Heart left ventricle (tissue), 13 donors: ENCODE measurements at regions not wholly inside any gene's neighbourhood (a gene's known extent, or its start where the extent isn't known, plus 50 kb on each side); places are given as distances from the start of the nearest gene placed in this dataset.

Experiments
- POLR2A ChIP-seq, 2 donors: fragments of 450-650 bp; IDR thresholded peaks; one replicate each; pipeline ENCODE4 v1.6.1; 2017; ENCODE audit warnings: antibody characterized with exemption in 2 of 2, mild to moderate bottlenecking in 2 of 2, moderate library complexity in 2 of 2
- TF ChIP-seq, protein P1 (sequence below), 12 donors: fragments of 200-600 bp; sonication (generic) in 4 of 12; IDR thresholded peaks; one replicate each; pipeline versions ENCODE4 v1.5.0 to v1.8.0; 2018 to 2022; ENCODE audit warnings: antibody characterized with exemption in 12 of 12, mild to moderate bottlenecking in 5 of 12
- donor health status: ischemic (EF 13 %, LVEDD 7.1; RV severe dilation, severe dysfunction).
- donor health status: DM: no; HTN: yes; CAD: no.
- donor health status: DM: no; HTN: no; CAD: no.
- donor health status: ischemic (EF 25% LVEDD 6.9; RV normal size, moderate dysfunction).
- donor health status: ischemic (EF 25% LVEDD 5.7; RV mildly dilated, moderate dysfunction).
- donor health status: ischemic (EF 35%, LVEDD 5.7; RV mildly dilated, moderate dysfunction).
- donor health status: nonischemic (EF 11% LVEDD 7.7; RV severe dilation, severe dysfunction).
- donor health status: DM: yes; HTN: yes; CAD: no.
- donor health status: PGD.
- donor health status: ischemic (EF 29% LVEDD 5.4; RV normal size, mild dysfunction).
- donor health status: nonischemic (EF 23%, LVEDD 6.1; RV moderate dilation, normal function).

DNA sequence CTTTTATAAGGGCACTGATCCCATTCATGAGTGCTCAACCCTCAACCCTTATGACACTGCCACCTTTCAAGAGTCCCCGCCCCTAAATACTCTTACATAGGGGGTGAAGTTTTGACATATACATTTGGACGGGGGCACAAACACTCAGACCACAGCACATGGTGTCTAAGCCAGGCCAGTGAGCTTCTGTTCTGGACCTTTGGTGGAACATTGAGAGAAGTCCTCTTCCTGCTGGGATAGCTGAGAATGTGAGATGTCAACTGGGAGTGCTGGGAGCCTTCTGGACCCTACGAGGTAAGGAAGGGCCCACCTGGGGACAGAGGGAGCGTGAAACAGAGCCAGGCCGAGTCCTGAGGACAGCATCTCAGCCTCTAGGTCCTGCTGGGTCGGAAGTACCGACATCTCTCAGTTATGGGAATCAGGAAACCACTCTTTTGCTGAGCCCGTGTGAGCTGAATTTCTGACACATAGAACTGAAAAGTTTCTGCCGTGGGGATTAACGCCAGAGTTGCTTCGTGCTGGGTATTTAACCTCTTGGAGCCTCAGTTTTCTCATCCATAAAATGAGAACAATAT, 114.9 kb downstream of the PDCL3 start:
- TF ChIP-seq, protein P1, sequence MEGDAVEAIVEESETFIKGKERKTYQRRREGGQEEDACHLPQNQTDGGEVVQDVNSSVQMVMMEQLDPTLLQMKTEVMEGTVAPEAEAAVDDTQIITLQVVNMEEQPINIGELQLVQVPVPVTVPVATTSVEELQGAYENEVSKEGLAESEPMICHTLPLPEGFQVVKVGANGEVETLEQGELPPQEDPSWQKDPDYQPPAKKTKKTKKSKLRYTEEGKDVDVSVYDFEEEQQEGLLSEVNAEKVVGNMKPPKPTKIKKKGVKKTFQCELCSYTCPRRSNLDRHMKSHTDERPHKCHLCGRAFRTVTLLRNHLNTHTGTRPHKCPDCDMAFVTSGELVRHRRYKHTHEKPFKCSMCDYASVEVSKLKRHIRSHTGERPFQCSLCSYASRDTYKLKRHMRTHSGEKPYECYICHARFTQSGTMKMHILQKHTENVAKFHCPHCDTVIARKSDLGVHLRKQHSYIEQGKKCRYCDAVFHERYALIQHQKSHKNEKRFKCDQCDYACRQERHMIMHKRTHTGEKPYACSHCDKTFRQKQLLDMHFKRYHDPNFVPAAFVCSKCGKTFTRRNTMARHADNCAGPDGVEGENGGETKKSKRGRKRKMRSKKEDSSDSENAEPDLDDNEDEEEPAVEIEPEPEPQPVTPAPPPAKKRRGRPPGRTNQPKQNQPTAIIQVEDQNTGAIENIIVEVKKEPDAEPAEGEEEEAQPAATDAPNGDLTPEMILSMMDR (IDR thresholded peaks at IDR 0.05): no peak
- TF ChIP-seq POLR2A (IDR thresholded peaks at IDR 0.05): no peak
